ENCODE measurements at regions not wholly inside any gene's neighbourhood (a gene's known extent, or its start where the extent isn't known, plus 50 kb on each side); places are given as distances from the start of the nearest gene placed in this dataset.
A peak's percentile ranks its signal among the peaks of the same experiment; 100 is the strongest.

GRCh38 chr2:12109363-12110017 is 363.1 kb downstream of the LPIN1 start:
- DNase-seq (ENCODE audit: low read depth, low spot score): no peak

- no peak for DNase-seq (ENCODE audit: low read depth, low spot score)
Observed at GRCh38 chr2:12110074-12110473, 363.6 kb downstream of the LPIN1 start.

GRCh38 chr2:12110481-12110880 is 364.0 kb downstream of the LPIN1 start:
- DNase-seq (ENCODE audit: low read depth, low spot score): no peak

- DNase-seq (ENCODE audit: low read depth, low spot score): no peak
Observed at GRCh38 chr2:12113412-12113811, 367.0 kb downstream of the LPIN1 start.

- DNase-seq (ENCODE audit: low read depth, low spot score): no peak
Observed at GRCh38 chr2:12114816-12115215, 368.4 kb downstream of the LPIN1 start.

- DNase-seq (ENCODE audit: low read depth, low spot score): no peak
Observed at GRCh38 chr2:12116228-12116750, 369.9 kb downstream of the LPIN1 start.

GRCh38 chr2:12119841-12120240 is 373.4 kb downstream of the LPIN1 start:
- DNase-seq (ENCODE audit: low read depth, low spot score): no peak

- peak; percentile 62 for DNase-seq (ENCODE audit: low read depth, low spot score)
Observed at GRCh38 chr2:12120281-12121150, 374.1 kb downstream of the LPIN1 start.

- DNase-seq (ENCODE audit: low read depth, low spot score): no peak
Observed at GRCh38 chr2:12124790-12125189, 378.4 kb downstream of the LPIN1 start.

GRCh38 chr2:12126318-12126717 is 379.9 kb downstream of the LPIN1 start:
- no peak for DNase-seq (ENCODE audit: low read depth, low spot score)

- no peak for DNase-seq (ENCODE audit: low read depth, low spot score)
Observed at GRCh38 chr2:12127638-12128037, 381.2 kb downstream of the LPIN1 start.

GRCh38 chr2:12131975-12132374 is 385.5 kb downstream of the LPIN1 start:
- DNase-seq (ENCODE audit: low read depth, low spot score): no peak

GRCh38 chr2:12141618-12142258 is 395.3 kb downstream of the LPIN1 start:
- no peak for DNase-seq (ENCODE audit: low read depth, low spot score)

GRCh38 chr2:12151716-12152115 is 405.3 kb downstream of the LPIN1 start:
- no peak for DNase-seq (ENCODE audit: low read depth, low spot score)

GRCh38 chr2:12152888-12153287 is 406.5 kb downstream of the LPIN1 start:
- no peak for DNase-seq (ENCODE audit: low read depth, low spot score)

GRCh38 chr2:12155303-12156051 is 409.0 kb downstream of the LPIN1 start:
- DNase-seq (ENCODE audit: low read depth, low spot score): no peak

- DNase-seq (ENCODE audit: low read depth, low spot score): no peak
Observed at GRCh38 chr2:12156349-12156748, 409.9 kb downstream of the LPIN1 start.

- DNase-seq (ENCODE audit: low read depth, low spot score): no peak
Observed at GRCh38 chr2:12161085-12161484, 414.7 kb downstream of the LPIN1 start.

- DNase-seq (ENCODE audit: low read depth, low spot score): no peak
Observed at GRCh38 chr2:12162269-12163247, 416.1 kb downstream of the LPIN1 start.

- no peak for DNase-seq (ENCODE audit: low read depth, low spot score)
Observed at GRCh38 chr2:12163866-12164265, 417.4 kb downstream of the LPIN1 start.
